Esophagus muscularis mucosa (tissue), 3 donors: ENCODE measurements at regions not wholly inside any gene's neighbourhood (a gene's known extent, or its start where the extent isn't known, plus 50 kb on each side); places are given as distances from the start of the nearest gene placed in this dataset.

Experiments used
- POLR2A ChIP-seq: fragments of 450-650 bp; IDR thresholded peaks from one replicate; pipeline ENCODE4 v1.6.1; 2017; ENCODE audit warnings: antibody characterized with exemption, moderate library complexity, mild to moderate bottlenecking, low read depth
- TF ChIP-seq, protein P1 (sequence below), 3 experiments: fragments of 200-600 bp in 2 of 3; fragments of 450-650 bp in 1 of 3; sonication (generic) in 2 of 3; IDR thresholded peaks; one replicate each; pipeline ENCODE4 v1.5.1; 2017 to 2019; ENCODE audit warnings: antibody characterized with exemption in 3 of 3, mild to moderate bottlenecking in 2 of 3, moderate library complexity in 1 of 3

DNA sequence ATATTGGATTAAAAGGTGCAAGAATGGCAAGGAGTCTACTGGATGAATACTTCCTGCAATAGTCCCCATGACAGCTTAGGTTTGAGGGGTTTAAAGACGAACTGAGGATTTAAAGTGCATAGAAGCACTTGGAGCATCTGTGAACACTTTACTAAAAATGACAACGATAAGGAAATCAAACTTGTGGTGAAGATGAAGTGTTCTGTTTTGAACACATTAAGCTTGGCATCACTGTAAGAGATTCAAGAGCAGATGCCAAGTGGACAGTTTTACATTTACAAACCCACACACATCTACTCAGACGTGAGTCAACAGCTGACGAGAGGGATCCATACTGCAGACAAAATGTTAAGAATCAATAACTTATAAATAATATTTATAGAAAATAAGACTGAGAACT lies 918.7 kb downstream of the CDH11 start:
- TF ChIP-seq POLR2A: no peak
- TF ChIP-seq, protein P1, sequence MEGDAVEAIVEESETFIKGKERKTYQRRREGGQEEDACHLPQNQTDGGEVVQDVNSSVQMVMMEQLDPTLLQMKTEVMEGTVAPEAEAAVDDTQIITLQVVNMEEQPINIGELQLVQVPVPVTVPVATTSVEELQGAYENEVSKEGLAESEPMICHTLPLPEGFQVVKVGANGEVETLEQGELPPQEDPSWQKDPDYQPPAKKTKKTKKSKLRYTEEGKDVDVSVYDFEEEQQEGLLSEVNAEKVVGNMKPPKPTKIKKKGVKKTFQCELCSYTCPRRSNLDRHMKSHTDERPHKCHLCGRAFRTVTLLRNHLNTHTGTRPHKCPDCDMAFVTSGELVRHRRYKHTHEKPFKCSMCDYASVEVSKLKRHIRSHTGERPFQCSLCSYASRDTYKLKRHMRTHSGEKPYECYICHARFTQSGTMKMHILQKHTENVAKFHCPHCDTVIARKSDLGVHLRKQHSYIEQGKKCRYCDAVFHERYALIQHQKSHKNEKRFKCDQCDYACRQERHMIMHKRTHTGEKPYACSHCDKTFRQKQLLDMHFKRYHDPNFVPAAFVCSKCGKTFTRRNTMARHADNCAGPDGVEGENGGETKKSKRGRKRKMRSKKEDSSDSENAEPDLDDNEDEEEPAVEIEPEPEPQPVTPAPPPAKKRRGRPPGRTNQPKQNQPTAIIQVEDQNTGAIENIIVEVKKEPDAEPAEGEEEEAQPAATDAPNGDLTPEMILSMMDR (IDR thresholded peaks at IDR 0.05): no peak
